Tibial nerve (tissue), 4 donors: ENCODE measurements at regions not wholly inside any gene's neighbourhood (a gene's known extent, or its start where the extent isn't known, plus 50 kb on each side); places are given as distances from the start of the nearest gene placed in this dataset.

ENCODE experiments used
- EP300 ChIP-seq, 2 donors: sonication (generic); formaldehyde crosslinking; IDR thresholded peaks; one replicate each; pipeline ENCODE4 v1.6.1; 2017; ENCODE audit warnings: antibody characterized with exemption in 2 of 2, mild to moderate bottlenecking in 1 of 2
- POLR2A ChIP-seq, 2 donors: fragments of 450-650 bp; IDR thresholded peaks; one replicate each; pipeline ENCODE4 v1.6.1; 2017; ENCODE audit warnings: antibody characterized with exemption in 2 of 2, mild to moderate bottlenecking in 2 of 2, moderate library complexity in 2 of 2
- TF ChIP-seq, protein P1 (sequence below), 5 experiments: fragments of 200-600 bp in 3 of 5; fragments of 450-650 bp in 2 of 5; sonication (generic) in 3 of 5; IDR thresholded peaks; one replicate each; pipeline ENCODE4 v1.5.1; 2016 to 2019; ENCODE audit warnings: antibody characterized with exemption in 5 of 5, mild to moderate bottlenecking in 3 of 5, moderate library complexity in 2 of 5

DNA sequence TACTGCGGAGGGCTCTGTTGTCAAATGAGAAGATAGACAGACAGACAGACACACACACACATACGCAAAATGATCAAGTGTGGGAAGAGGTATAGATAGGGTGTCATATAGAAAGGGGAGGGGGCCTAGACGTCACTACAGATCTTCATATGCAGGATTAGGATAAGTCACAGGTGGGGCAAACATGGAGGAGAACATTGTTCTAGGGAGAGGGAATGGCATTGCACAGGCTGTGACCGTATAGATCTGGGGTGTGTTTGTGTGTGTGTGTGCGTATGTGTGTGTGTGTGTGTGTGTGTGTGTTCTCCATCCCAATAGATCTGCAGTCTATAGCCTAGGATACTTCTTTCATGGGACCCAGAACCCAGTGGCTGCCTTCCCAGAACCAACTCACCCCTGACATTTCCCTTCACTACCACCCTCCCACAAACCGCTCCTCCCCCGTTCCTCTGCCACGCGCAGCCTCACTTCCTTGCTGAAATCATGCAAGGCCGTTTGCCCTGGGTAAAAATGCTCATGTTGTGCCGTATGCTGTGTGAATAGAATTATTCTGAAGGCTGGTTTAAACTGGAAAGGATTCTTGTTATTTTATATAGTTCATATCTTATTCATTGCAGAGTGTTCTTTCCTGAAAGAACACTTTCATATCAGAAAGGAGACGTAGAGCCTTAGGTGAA is 50.5 kb upstream of the CCL1 start:
- TF ChIP-seq, protein P1, sequence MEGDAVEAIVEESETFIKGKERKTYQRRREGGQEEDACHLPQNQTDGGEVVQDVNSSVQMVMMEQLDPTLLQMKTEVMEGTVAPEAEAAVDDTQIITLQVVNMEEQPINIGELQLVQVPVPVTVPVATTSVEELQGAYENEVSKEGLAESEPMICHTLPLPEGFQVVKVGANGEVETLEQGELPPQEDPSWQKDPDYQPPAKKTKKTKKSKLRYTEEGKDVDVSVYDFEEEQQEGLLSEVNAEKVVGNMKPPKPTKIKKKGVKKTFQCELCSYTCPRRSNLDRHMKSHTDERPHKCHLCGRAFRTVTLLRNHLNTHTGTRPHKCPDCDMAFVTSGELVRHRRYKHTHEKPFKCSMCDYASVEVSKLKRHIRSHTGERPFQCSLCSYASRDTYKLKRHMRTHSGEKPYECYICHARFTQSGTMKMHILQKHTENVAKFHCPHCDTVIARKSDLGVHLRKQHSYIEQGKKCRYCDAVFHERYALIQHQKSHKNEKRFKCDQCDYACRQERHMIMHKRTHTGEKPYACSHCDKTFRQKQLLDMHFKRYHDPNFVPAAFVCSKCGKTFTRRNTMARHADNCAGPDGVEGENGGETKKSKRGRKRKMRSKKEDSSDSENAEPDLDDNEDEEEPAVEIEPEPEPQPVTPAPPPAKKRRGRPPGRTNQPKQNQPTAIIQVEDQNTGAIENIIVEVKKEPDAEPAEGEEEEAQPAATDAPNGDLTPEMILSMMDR (IDR thresholded peaks at IDR 0.05) = no peak
- TF ChIP-seq POLR2A (IDR thresholded peaks at IDR 0.05) (no peak), EP300 (IDR thresholded peaks at IDR 0.05) (peak; percentile 28 to 57)
